Activated CD4-positive, CD25-positive, alpha-beta regulatory T cell treated with anti-CD3 and anti-CD28 coated beads, Interleukin-2, amount 50 U/mL, for 72 hours (primary cell): ENCODE measurements at regions not wholly inside any gene's neighbourhood (a gene's known extent, or its start where the extent isn't known, plus 50 kb on each side); places are given as distances from the start of the nearest gene placed in this dataset.

Source experiments
- DNase-seq: peaks from one replicate; pipeline ENCODE4 v3.0.0; 2021

DNA sequence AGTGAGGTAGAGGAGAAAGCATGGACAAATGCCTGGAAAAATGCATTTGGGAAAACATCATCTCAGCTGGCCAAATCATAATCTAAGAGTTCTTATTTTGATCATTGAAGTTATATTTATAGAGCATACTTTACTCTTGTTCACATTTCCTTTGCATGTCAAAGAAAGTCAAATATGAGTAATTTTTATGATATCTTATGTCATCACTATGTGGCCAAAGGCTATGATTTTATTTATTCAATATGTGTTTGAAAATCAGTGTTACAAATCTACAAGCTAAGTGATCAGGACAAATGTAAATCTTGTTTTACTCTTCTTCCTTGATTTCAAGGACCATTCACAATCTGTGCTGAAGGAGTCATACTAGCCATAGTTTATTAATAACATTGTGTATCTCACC, 237.2 kb upstream of the DPH6 start:
- no peak for DNase-seq

GRCh38 chr15:35784745-35785144, 238.8 kb upstream of the DPH6 start:
- DNase-seq: no peak

DNA sequence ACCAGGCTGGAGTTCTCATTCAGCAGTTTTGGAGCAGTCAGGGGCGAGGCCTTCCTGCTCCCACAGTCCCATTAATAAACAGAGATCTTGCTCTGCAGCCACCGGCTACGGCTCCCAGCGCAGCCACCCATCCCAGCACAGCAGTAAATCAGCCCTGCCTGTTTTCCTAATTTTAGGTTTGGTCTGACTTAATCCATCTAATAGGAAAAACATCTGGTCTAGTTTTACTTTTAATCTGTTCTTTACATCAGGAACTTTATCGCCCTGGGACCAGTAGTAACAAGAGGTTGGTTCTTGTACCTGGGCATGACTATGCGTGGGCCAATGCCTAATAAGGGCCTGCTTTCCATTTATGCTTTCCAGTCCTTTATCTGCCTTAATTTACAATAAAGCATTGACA, 264.0 kb upstream of the DPH6 start:
- no peak for DNase-seq

- no peak for DNase-seq
Observed at GRCh38 chr15:35813573-35813972, 267.6 kb upstream of the DPH6 start.

DNA sequence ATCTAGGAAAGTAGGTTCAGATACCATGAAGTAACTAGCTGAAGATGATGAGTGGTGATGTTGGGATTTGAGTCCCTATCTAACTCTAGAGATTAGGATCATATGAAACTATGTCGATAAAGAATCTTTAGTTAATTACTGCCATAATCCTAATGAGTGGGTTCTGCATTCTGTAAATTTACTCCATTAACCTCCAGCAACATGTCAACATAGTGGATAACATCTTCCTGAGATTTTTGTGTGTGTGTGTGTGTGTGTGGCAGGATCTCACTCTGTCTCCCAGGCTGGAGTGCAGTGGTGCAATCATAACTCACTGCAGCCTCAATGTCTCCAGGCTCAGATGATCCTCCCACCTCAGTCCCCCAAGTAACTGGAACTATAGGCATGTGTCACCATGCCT, 272.9 kb upstream of the DPH6 start:
- no peak for DNase-seq

DNA sequence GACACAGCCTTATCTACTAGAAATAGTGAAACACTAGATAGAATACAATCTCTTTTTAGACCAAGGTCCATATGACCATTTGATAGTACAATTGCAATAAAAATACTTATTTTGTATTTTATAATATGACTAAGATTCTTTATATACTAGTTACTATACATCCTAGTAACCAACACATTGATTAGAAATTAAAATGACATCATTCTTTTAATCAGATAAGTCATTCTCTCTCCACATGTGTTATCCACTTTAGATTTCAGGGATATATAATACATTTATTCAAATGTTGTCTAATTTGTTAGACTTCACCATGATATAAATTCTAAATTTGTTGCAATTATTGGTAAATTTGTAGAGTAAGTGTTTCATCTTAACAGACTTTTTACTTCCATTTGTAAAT, 276.2 kb upstream of the DPH6 start:
- no peak for DNase-seq

DNA sequence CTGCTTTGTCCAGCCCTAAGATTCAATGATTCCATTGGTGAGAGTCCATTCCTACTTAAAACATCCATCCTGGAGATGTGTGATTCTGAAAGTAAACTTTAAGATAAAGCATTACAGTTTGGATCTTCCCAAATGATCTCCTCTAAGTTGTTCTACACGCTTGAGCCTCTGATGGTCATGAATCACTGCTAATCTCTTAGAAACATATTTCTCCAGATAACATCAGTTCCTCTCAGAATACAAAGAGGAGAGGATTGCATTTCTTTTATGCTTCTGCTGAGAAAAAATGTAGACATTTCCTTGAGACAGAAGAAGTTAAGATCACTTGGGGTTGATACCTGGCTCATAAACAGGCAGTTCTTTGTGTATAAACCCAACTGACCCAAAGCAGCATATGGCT, 281.2 kb upstream of the DPH6 start:
- no peak for DNase-seq

GRCh38 chr15:35827911-35828310, 281.9 kb upstream of the DPH6 start:
- DNase-seq: no peak

DNA sequence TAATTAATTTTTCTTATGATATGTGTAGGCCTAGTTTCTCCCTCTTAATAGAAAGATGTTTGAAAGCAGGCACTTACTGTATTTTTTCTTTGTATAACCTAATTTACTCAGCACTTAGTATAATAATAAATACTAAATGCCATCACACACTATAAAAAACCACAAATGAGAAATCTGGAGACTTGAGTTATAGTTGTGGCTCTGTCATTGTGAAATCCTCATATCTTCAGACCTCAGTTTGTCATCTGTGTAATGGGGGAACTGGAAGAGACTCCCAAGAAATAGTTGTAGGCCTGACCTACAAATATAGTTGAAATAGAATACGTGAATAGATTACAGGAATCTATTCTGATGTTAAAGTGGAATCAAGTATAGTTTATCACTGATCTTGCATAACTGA, 287.6 kb upstream of the DPH6 start:
- DNase-seq: no peak

DNA sequence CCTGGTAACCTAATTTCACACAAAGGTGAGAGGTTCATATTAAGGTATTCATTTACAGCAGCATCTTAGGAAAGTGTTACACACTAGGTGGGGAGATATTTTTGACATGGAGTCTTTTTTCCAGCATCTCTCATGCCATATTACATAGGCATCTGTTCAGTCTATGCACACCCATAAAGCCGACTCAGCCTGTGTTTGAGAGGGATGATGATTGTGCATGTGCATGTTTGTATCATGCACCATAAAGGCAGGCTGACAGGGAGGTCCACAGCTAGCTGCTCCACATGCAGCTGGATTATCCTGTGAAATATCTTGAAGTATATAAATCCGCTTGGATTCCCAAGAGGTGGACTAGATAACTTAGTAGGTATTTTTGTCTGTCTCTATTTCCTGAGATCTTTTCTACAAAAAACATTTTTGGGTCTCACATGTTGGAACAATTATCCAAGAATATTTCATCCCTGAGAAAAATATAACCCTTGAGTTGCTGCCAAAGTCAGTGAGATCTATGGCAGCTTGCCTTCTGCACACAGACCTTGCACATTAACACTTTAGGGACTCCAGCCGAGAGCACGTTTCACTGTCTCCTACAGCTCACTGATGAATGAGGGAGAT, 288.4 kb upstream of the DPH6 start:
- no peak for DNase-seq

GRCh38 chr15:35834866-35835265, 288.9 kb upstream of the DPH6 start:
- no peak for DNase-seq

DNA sequence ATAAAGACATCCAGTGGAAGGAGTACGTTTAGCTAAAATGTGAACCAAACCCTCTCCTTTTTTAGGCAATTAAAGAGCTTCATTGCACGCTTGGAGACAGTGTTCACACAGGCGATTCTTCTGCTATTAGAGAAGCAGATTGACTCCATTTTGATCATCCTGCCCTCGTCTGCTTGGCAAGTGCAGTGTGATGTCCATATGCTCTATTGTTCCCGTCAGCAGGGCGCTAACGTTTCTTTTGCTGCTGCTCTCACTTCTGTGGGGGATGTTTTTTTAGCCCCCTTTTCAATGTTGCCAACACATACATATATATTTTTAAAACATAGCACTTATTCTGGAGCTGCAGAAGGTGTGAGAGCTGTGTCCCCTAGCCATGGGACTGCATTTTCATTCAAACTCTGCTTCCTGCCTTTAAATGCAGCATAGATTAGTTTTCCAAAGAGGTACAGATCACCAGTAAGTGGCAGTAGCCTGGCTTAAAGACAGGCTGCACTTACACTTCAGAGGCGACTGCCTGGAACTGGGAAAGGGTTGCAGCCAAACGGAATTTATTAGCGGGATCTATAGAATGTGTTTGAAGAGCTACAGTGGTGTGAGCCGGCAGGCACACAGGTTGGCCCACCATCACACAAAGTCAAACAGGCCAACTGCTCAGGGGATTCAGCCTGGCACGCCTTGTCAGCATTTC, 292.6 kb upstream of the DPH6 start:
- no peak for DNase-seq

GRCh38 chr15:35842631-35843030, 296.7 kb upstream of the DPH6 start:
- no peak for DNase-seq

GRCh38 chr15:35843498-35843897, 297.5 kb upstream of the DPH6 start:
- no peak for DNase-seq

- DNase-seq: no peak
Observed at GRCh38 chr15:35850284-35850683, 304.3 kb upstream of the DPH6 start.

DNA sequence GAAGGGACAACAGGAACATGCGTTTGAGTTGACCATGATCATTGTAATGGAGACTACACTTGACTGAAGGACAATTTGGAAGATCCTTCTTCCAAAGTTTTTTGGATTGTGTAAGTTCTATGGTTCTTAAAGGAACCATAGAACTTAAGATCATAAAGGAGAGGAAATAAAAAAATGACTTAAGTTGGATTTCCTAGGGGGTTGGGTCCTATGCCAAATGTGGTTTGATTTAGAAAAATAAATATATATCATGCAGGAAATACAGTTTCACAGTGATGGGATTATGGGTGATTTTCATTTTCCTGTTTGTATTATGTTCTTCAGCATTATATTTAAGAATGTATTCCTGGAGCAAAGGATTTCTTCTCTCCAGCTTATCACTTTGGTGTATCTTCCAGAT, 305.5 kb upstream of the DPH6 start:
- no peak for DNase-seq

GRCh38 chr15:35852818-35853624, 307.1 kb upstream of the DPH6 start:
- DNase-seq: no peak

DNA sequence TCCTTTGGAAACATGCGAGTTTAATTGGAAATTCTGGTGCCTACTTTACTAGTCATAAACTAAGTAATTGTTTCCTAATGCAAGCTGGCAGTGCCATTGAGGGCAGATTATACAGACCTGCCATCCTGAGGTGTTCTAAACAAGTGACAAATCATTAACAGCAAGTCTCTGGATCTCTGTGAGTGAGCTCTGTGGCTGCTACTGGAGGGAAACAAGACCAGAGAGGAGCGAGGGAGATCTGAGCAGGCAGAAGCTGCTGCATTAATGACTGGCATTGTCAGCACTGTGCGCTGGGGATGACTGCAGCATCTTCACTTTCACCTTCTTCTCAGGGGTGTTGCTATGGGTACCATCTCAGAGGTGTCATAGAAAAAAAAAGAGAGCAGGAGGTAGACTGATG, 308.4 kb upstream of the DPH6 start:
- DNase-seq: no peak

- no peak for DNase-seq
Observed at GRCh38 chr15:35857567-35858226, 311.7 kb upstream of the DPH6 start.

DNA sequence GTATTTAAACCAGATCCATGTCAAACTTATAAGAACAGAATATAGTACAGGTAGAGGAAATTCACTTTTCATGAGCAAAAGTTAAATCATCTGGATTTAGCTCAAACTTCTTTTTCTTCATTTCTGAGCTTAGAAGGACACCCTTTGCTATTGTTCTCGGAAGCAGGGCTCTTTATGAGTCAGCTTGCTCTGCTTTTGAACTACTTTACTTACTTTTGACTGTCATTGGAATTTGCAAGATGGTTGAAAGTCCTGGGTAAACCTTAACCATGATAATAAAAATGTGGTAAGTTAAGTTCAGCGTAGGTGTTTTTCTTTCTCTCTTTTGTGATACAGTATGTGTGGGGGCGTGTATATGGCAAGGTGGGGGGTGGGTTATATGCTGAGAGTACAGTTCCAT, 312.7 kb upstream of the DPH6 start:
- no peak for DNase-seq

GRCh38 chr15:35863655-35864054, 317.7 kb upstream of the DPH6 start:
- DNase-seq: no peak

- DNase-seq: no peak
Observed at GRCh38 chr15:35867356-35867755, 321.4 kb upstream of the DPH6 start.

DNA sequence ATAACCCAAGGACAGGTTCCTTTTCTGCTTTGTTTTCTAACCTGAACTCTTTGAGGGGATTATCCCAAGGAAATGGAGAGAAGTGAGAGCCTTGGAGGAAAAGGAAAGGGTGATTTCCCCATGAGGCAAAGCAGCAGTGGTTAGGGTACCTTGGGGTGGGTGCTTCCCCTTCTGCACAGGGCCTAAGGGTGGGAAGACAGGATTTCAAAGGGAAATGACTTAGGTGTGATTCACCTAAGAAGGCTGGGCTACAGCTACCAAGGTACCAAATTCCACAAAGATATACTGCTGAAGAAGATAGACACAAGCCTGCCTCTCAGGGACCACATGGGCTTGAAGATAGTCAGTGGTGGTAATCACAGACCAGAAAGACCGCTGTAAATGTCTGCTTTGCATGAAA, 325.3 kb upstream of the DPH6 start:
- DNase-seq: no peak

DNA sequence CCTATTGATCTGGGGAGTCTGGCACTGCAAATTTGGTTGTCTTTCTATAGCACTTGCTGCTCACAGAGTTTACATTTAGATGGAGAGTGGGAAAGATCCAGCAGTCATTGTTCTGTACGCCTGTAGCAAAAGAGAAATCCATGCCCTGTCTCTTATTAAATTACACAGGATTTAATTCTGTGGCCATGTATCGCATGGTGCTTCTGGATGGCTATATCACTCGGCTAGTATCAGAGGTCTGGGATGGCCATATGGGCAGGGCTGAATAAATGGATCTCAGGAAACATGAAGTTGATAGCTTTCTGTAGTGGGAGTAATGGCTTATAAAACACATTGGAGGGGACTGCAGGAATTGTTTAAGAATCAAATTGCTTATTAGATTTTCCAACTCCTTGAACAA, 325.8 kb upstream of the DPH6 start:
- no peak for DNase-seq
